ENCODE measurements at regions not wholly inside any gene's neighbourhood (a gene's known extent, or its start where the extent isn't known, plus 50 kb on each side); places are given as distances from the start of the nearest gene placed in this dataset.

DNA sequence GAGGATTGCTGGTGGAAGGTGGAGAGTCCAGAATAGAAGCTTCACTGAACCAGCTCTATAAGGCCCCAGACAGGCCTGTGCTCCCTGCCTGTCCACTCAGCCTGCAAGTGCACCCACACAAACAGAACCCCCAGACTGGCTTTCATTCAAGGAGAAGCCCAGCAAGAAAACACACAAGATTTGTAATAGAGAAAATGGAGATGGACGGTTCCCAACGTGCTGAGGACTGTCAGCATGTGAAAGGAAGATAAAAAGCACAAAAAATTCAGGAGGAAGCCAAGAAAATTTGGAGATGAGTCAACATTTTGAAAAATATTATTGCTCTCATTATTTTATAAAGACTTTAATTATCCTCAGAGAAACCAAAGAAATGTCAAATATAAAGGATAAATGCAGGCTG, 218.2 kb upstream of the SLC10A2 start:
- CTCF ChIA-PET: no interaction called here
- Histone ChIP-seq H3K36me3 (ENCODE audit: control insufficient read depth in 1 of 2, insufficient read depth in 2 of 2, low read length in 2 of 2) (no peaks in the 10 kb centered on the region), H3K9ac (ENCODE audit: low read length) (no peak overlapping the region), H2AFZ (ENCODE audit: low read depth, low read length, poor library complexity, severe bottlenecking) (no peak overlapping the region), H3K27ac (ENCODE audit: low read depth, low read length) (no peak overlapping the region), H3K27me3 (ENCODE audit: insufficient read depth, low read length) (no peaks in the 10 kb centered on the region), H3K4me3 (replicated peaks in 1 of 2; ENCODE audit: low read depth in 1 of 2, low read length in 2 of 2) (no peak overlapping the region), H3K9me2 (ENCODE audit: insufficient read depth) (no peaks in the 10 kb centered on the region), H3K4me2 (ENCODE audit: low read length) (no peak overlapping the region), H3K79me2 (ENCODE audit: insufficient read depth, low read length) (no peaks in the 10 kb centered on the region), H3K4me1 (ENCODE audit: control insufficient read depth in 1 of 2, insufficient read depth in 2 of 2, low read length in 2 of 2) (no peaks in the 10 kb centered on the region), H3K9me3 (ENCODE audit: control insufficient read depth in 1 of 2, insufficient read depth in 1 of 2, low read depth in 1 of 2, low read length in 2 of 2) (peaks cover 0 to 4% of the 10 kb centered on the region in 2 experiments; a peak in 1 of 4 replicates), H4K20me1 (ENCODE audit: insufficient read depth) (no peaks in the 10 kb centered on the region)
- no TSS peak for BruUV-seq (replicated peaks)
- no peak for DNase-seq (ENCODE audit: low read depth, low spot score)
- intact Hi-C loops (cut with micrococcal nuclease): no loop called here
- RAD21 ChIA-PET (ENCODE audit: low non-redundant PET in 1 of 2, low total read pairs in 2 of 2, uncharacterized antibody in 2 of 2, unreplicated experiment in 2 of 2): no interaction called here
- TF ChIP-seq POLR2AphosphoS5 (IDR thresholded peaks at IDR 0.05; ENCODE audit: low read depth, low read length) (no peak), MAX (IDR thresholded peaks at IDR 0.05) (no peak), SP1 (IDR thresholded peaks at IDR 0.05; ENCODE audit: low read depth) (no peak), EGR1 (IDR thresholded peaks at IDR 0.05; ENCODE audit: low read depth) (no peak), YY1 (IDR thresholded peaks at IDR 0.05; ENCODE audit: extremely low read depth, insufficient replicate concordance, low read depth, low read length) (no peak), ELF1 (IDR thresholded peaks at IDR 0.05; ENCODE audit: borderline replicate concordance, low read depth) (no peak), EZH2 (IDR thresholded peaks at IDR 0.05) (no peak), CTCF (IDR thresholded peaks at IDR 0.05 in 2 of 3, conservative IDR thresholded peaks at IDR 0.05 in 1 of 3; ENCODE audit: borderline replicate concordance in 1 of 3, insufficient read depth in 1 of 3, low read depth in 2 of 3, low read length in 2 of 3) (no peak), CBX3 (IDR thresholded peaks at IDR 0.05; ENCODE audit: low read depth) (no peak), RAD21 (IDR thresholded peaks at IDR 0.05; ENCODE audit: low read depth) (no peak), EZH2phosphoT487 (IDR thresholded peaks at IDR 0.05; ENCODE audit: borderline replicate concordance) (no peak), CEBPB (IDR thresholded peaks at IDR 0.05; ENCODE audit: low read depth) (no peak), FOSL1 (IDR thresholded peaks at IDR 0.05; ENCODE audit: low read depth) (no peak)
- POLR2A ChIA-PET: no interaction called here
- no peak for ATAC-seq

All from HCT116 (cell line).